ENCODE measurements at regions not wholly inside any gene's neighbourhood (a gene's known extent, or its start where the extent isn't known, plus 50 kb on each side); places are given as distances from the start of the nearest gene placed in this dataset.
"Not testable (repeated sequence)": the region's sequence is repeated elsewhere in the genome, so short reads cannot be mapped to it uniquely, and the experiment has no call there.

DNA sequence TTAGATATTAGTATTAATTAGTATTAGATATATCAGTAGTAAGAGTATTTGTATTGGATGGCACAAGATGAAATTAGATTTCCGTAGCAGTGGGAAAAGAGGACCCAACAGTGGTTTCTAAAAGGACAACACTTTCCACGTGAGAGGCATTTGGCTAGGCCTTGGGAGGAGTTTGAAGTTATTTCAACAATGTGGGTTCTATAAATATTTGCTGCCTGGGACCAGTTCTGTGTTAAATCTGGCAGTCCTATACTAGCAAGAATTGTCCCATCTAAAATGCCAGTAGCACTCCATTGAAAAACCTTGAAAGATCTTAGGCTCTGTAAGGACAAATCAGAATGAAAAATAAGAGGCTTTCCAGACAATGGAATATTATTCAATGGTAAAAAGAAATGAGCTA, 347.1 kb upstream of the DNAJC19 start:
- no peak for FAIRE-seq

DNA sequence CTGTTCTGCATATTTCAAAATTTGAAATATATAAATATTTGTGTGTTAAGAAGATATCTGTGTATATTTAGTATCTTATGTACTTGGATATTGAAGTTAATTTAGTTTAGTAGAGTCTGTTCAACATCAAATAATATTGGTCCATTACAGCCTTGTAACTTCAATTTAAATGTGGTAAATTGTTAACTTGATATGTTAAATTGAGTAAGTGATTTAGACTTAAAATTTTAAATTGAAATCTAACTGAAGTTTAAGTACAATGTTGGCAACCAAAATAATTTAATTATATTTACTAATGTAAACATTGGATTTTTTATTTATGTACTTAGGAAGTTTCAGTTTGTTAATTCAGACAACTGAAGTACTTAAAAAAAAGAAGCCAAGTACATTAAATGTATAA, 343.9 kb upstream of the DNAJC19 start:
- peak; percentile 33 for FAIRE-seq
- no peak for DNase-seq (ENCODE audit: low spot score)

More for the DNA sequence above, 347.1 kb upstream of the DNAJC19 start:
- no peak for DNase-seq (ENCODE audit: low spot score)

DNA sequence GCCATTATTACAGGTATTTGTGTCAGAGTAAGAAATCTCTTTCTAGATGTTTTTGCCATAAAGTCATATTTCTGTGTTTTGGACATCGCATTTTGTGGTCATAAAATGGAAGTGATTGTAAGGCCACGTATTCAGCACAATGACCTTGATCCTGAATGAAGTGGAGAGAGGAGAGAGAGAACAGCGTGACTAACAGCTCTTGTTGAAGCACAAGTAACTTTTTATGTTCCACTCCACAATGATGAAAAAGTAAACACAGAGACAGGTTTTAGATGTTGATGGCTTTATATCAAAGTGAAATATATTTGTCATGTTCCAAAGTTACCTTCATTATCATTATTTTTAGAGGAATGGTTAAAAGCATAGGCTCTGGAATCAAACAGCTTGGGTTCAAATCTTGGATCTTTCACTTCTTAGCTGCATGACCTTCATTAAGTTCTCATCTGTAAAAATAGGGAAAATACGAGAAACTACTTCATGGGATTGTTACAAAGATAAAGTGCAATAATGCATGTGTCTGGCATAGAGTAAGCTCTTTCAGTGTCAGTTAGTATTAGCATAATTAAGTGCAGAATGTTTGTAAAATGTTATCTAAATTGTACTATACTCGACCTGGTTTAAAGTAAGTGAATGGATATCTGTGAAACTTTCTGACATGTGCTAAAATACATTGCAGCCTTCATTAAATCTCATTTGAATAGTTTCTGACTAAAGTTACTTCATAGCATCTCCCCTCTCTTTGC, 341.5 kb upstream of the DNAJC19 start:
- FAIRE-seq (no peak), DNase-seq (ENCODE audit: low spot score) (no peak)

DNA sequence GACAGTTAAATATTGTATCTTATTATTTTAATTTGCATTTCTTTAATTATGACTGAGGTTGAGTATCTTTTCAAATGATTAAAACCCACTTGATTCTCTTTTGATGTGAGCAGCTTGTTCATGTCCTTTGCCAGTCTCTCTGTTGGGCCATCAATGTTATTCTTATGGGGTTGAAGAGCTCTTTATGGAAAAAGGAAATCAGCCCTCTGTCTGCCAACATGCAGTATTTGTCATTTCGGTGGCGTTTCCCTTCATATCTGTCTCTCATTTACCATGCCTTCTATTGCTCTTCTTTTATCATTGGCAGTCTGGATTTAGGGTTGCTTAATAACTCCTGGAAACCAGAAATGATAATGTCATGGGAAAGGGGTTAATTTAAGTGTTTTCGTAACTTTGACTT, 340.7 kb upstream of the DNAJC19 start:
- DNase-seq (ENCODE audit: low spot score) = no peak
- no peak for FAIRE-seq

DNA sequence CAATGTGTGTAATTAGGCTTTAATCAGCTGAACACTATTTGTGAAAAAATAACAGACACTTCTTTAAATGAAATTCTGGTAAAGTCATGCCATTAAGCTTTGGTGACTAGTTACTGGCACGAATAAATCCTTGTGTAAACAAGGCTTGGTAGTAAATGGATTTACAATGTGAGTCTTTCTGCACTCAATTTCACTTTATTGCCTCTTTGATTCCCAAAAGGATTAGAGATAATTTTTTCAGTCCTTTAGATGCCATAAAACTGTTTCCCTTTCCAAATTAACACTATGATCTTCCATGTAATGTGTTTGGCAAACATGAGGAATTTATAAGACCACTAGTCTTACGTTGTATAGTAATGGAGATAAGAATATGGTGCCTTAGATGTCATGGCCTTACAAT, 339.5 kb upstream of the DNAJC19 start:
- DNase-seq (ENCODE audit: low spot score) (no peak), FAIRE-seq (no peak)

DNA sequence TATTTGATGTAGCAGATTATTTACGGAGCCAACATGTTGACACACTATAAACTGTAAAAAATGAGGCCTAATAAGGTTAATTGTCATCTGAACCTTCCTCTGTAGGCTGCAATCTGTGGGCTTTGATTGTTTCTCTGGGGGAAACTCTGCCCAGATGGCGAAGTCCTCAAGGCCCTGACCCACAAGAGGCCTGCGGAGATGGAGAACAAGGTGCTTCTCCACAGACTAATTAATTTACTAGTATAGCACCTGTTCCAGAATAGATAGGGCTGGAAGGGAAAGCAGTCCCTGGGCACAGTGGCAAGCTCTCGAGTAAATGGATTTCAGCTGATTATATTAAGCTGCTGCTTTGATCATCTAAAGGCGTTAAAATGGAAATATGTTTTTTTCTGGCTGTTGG, 338.8 kb upstream of the DNAJC19 start:
- DNase-seq (ENCODE audit: low spot score) (no peak), FAIRE-seq (no peak)

DNA sequence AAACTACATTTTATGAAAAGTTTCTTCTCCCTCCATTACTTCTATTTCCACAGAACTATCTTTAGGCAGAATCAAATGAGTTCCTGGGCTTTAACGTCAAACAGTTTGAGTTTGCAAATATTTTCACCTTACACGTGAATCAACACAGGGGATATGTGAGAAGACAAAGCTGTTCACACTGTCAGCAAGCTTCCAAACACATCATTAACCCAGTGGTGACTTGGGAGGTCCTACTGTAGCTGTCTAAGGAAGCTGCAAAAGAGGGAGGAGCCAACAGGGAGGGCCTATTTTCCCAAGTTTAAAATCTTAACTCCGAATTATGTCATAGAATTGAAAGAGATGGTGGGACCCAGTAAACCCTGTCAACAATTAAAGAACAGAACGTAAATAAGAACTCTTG, 337.8 kb upstream of the DNAJC19 start:
- no peak for FAIRE-seq
- no peak for DNase-seq (ENCODE audit: low spot score)

DNA sequence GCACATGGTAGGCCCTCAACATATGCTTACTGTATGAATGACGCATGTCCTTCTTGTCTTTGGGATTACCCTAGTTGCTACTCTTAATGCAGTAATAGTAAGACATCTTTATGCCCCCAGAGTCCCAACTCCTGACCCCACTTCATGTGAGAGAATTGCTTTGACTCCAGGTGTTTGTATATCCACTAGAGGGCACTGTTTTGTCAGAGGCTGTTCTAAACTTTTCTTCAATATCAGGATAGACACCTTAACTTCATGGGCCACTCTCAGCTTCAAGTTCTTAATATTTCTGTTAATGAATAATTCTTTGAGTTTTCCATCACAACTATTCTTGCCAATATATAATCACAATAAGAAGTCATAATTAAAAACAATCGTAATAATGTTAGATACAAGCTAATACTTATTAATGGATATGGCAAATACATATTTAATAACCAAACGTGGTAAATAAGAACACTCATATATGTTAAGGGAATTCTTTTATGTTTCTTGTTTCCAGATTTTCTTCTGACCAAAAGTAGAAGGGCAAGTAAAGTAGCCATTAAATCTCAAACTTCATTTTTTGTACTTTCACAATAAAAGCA, 337.2 kb upstream of the DNAJC19 start:
- DNase-seq (ENCODE audit: low spot score) (peak; percentile 27), FAIRE-seq (no peak)

DNA sequence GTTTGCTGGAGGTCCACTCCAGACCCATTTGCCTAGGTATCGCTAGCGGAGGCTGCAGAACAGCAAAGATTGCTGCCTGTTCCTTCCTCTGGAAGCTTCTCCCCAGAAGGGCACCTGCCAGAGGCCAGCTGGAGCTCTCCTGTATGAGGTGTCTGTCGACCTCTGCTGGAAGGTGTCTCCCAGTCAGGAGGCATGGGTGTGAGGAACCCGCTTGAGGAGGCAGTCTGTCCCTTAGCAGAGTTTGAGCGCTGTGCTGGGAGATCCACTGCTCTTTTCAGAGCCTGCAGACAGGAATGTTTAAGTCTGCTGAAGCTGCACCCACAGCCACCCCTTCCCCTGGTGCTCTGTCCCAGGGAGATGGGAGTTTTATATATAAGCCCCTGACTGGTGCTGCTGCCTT, 335.0 kb upstream of the DNAJC19 start:
- FAIRE-seq = not testable (repeated sequence)

DNA sequence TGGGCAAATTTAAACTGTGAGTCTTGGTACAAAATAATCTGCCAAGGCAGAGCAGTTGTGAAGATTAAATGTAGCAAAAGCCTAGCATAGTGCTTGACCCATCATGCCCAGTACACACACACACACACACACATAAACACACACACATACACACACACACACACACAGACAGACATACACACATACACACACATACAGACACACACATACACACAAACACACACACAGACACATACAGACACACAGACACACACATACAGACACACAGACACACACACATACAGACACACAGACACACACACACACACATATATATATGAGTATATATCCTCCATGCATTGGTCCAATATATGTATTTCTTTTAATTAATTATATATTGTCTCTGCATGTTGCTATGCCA, 328.8 kb upstream of the DNAJC19 start:
- FAIRE-seq = no peak
- no peak for DNase-seq (ENCODE audit: low spot score)

More for the DNA sequence above, 335.0 kb upstream of the DNAJC19 start:
- DNase-seq (ENCODE audit: low spot score) = not testable (repeated sequence)

DNA sequence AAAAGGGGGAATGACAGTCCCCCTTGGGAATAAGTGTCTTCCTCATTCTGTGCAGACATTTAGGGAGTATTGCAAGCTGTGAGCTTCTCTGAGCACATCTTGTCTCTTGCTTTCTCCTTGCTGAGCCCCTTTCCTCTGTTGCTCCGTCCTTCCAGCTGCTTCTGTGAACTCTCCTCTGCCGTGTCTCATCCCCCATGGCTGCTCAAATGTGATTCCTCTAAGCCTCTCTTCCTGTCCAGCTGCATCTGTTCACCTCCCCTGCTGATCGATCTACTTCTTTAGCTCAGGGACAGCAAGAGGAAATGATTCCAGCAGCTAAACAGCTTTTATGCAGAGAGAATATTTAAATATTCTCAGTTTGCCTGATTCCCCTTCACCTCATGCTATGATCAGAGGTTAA, 328.0 kb upstream of the DNAJC19 start:
- no peak for DNase-seq (ENCODE audit: low spot score)
- FAIRE-seq = no peak

DNA sequence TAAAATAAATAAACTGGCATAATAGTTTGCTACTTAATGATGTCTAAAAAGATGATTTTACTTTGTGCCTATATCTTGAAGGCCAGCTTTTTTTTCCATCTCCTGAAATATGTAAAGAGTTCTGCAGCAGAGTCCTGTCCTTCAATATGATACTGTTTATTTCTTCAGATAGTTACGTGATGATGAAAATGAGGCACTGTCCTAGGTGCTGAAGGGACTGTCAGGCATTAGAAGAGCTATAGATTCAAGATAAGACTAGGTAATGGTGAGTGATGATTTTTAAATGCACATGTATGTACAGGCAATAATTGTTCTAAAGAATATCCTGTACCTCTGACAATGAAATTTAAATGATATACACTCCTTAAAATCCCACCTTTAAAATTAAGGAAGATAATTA, 326.9 kb upstream of the DNAJC19 start:
- DNase-seq (ENCODE audit: low spot score) (no peak), FAIRE-seq (no peak)

DNA sequence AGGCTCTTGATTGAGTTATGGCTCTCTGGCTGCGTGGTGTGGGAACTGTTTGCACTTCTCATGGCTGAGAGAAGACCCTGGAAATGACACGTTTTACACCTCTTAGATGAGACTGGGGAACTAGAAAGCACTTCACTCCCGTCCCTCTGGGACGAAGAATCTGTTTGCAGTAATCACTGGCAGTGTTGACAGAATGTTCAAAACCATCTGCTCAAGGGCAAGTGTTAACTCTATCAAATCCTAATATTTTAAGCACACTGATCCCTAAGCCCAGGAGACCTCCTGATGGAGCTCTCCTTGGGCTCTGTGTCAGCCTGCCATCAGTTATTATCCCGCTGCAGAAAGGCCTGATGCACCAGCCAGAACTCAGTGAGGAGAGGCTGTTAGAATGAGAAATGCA, 323.8 kb upstream of the DNAJC19 start:
- no peak for DNase-seq (ENCODE audit: low spot score)
- no peak for FAIRE-seq

DNA sequence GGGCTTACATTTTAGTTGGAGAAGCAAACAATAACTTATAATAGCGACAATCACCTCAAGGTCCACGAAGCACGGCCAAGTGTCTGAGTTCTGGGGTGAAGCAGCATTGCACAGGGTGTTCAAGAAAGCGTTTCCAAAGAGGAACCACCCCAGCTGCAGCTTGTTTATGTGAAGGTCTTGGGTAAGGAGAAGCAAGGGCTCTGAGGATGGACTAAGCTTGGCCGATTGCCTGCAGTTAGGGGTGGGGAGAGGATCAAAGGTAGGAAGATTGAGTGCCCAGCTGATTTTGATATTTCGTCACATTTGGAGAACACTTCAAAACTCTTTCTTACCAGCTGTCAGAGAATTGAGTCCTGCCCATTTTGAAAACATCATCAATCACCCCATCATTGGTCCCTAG, 321.6 kb upstream of the DNAJC19 start:
- FAIRE-seq (no peak), DNase-seq (ENCODE audit: low spot score) (no peak)

DNA sequence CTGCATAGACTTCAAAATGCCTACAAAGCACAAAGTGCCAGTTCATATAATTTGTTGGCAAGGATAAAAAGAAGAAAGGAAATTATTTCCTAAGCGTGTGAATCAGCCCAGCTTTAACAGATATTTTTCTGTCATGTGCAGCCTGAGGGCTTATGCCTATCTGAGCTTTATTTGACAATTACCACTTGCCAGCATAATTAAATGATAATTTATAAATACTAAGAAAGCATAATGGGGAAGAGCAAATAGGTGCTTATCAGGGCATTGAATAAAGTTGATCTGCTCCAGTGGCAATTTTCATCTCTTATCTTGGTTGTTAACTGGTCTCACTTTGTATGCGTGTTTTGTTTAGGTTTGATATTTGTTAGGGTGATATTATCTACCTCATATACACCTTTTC, 313.4 kb upstream of the DNAJC19 start:
- FAIRE-seq = no peak

DNA sequence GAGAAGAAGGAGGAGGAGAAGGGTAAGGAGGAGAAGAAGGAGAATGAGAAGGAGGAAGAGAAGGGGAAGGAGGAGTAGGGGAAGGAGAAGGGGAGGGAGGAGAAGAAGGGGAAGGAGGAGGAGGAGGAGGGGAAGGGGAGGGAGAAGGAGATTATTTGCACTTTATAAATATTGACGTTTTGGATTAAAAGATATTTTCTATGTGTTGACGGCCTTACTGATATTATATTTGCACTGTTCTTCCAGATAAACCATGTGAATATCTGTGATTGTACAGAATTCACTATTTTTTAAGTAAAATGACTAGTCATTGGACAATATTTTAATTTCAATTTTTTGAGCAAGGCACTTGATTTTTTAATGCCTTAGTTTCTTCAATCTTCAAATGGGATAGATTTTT, 310.5 kb upstream of the DNAJC19 start:
- DNase-seq (ENCODE audit: low spot score) (no peak), FAIRE-seq (no peak)

More for the DNA sequence above, 313.4 kb upstream of the DNAJC19 start:
- DNase-seq (ENCODE audit: low spot score) = no peak

DNA sequence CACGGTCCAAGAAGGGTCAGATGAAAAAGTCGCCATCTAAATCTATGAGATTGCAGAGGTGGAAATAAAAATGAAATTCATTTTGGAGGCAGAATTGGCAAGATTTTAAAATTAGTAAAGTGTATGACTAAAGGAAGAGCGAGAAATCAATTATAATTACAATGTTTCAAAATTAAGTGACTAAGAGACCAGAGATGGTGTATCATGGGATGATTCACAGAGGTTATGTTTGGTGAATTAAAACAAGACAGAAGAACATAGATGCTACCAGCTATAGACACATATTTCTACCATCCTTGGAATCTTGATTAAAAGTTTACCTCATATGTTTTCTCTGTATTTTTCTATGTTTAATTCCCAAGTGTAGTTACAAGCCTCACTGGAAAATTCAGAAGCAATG, 308.9 kb upstream of the DNAJC19 start:
- FAIRE-seq (no peak), DNase-seq (ENCODE audit: low spot score) (no peak)

DNA sequence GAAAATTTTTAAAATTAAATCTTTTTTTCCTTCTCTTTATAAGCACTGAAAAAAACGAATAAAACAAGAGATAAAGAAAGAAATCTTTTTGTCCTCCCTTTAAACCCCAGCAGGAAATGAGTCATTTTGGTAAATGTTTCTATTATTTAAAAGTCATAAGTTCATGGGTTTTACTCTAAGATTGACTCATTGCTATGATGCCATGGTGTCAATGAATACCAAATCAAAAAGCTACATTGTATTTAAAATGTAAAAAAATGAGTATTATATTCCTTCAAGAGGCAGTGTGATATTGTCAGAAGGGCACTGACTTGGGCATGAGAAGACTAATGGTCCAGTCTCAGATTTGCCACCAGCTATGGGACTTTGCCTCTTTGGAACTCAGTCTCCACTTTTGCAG, 303.4 kb upstream of the DNAJC19 start:
- DNase-seq (ENCODE audit: low spot score) = peak; percentile 28
- FAIRE-seq = peak; percentile 70

DNA sequence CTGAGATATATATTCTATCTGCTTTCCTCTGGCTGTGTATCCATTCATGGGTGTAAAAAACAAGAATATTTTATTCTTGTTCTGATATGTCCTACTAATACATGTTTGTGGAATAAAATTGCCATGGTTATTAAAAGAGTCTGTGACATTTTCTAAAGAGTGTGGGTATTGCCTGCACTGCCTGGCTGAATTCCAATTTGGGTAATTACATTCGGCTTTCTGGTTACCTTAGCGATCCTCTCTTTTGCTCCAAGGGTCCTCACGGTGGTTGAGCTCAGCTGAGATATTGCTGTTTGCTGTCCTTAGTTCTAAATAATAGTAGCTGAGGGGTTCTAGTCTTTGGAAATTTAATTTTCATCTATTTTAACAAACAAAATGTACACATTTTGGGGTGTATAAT, 301.4 kb upstream of the DNAJC19 start:
- no peak for DNase-seq (ENCODE audit: low spot score)
- FAIRE-seq = no peak

DNA sequence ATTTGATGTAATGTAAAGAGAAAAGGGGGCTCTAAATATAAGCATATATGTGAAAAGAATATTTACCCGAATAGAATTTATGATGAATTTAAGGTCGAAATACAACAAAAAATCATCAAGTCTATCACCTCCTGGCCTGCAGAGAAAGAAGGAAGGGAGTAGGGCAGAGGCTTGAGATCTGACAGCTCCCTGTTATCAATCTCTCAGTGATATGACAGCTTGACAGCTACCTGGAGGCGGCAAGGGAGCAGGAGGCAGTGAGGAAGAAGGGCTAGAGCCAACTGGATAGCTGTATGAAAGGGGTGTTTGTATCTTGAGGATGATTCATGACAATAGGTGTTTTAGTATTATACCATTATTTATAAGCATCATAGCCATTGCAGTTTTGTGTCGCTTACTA, 299.8 kb upstream of the DNAJC19 start:
- no peak for FAIRE-seq

DNA sequence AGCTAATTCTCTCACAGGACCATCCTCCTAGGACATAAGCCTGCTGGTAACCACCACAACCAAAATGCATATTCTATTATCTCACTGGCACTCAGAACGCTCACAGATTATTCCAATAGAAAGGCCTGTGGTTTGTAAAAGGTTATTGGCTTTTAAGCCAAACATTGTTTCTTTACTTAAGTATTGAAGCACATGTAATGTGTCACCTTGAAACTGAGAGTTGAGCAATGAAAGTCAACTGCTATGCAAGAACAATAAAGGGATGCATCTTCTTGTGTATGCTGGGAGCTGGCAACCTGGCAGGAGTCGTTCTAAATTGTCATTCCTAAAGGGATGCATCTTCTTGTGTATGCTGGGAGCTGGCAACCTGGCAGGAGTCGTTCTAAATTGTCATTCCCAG, 298.6 kb upstream of the DNAJC19 start:
- DNase-seq (ENCODE audit: low spot score) = no peak
- no peak for FAIRE-seq

More for the DNA sequence above, 299.8 kb upstream of the DNAJC19 start:
- no peak for DNase-seq (ENCODE audit: low spot score)

DNA sequence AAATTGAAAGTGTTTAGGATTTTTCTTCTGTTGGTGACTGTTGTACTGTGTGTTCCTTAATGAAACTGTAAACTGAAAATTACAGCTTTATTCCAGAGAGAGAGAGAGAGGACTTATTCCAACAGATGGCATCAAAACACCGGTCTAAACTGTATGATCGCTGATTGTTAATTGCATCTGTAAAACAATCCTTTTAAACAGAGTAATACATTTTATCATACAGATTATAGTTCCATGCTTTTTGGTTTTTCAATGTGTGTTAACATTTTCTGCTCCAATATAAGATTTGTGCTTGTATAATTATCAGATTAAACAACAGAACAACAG, 289.7 kb upstream of the DNAJC19 start:
- DNase-seq (ENCODE audit: low spot score) (no peak), FAIRE-seq (no peak)

DNA sequence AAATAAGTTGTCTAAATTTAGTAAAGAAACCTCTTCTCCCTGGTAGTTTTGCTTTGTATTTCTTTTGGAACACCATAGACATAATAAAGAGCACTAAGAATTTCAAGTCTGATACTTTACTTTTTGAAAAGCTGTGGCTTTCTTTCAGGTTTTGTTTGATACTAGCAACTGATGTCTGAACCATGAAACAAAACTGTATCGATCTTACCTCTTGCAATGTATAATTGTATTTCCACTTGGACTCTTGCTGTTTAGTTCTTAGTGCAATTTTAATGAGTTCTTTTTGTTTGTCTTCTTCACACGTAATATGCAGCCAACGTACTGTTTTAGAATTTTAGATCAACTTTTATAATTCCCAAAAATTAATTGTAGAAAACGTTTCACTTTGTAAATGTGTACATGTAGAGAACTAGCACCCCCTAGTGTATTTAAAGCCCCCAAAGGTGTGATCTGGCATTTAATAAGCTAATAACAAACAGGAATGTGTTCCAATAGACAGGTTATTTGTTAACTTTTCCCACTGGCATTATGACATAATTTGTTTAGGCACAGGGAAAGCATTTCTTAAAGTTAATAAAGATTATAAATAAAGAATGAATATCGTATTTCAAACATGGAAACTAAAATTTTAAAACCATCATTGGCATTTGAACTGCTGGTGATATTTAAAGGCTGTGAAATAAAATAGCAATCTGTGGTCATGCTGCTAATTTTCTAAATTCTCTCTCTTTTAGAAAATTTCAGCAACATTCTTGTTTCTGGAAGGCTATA, 289.1 kb upstream of the DNAJC19 start:
- FAIRE-seq = no peak
- no peak for DNase-seq (ENCODE audit: low spot score)

Measured in RCC 7860 (cell line).